K562 (cell line): ENCODE measurements at regions not wholly inside any gene's neighbourhood (a gene's known extent, or its start where the extent isn't known, plus 50 kb on each side); places are given as distances from the start of the nearest gene placed in this dataset.
A peak's percentile ranks its signal among the peaks of the same experiment; 100 is the strongest.

Source experiments
- ARNT ChIP-seq, 2 experiments: fragments of 450-650 bp; IDR thresholded peaks; 2 replicates each; pipeline ENCODE4 v1.6.1; 2016; ENCODE audit warnings: mild to moderate bottlenecking in 1 of 2
- ATF2 ChIP-seq: sonication (generic); formaldehyde crosslinking; IDR thresholded peaks from 2 replicates; pipeline ENCODE4 v1.8.1; 2022; ENCODE audit warnings: missing genetic modification reagents
- DNMT1 ChIP-seq: fragments of 450-650 bp; IDR thresholded peaks from 2 replicates; pipeline ENCODE4 v1.6.1; 2016; ENCODE audit warnings: antibody characterized with exemption, mild to moderate bottlenecking
- GTF2F1 ChIP-seq: IDR thresholded peaks from 2 replicates; pipeline ENCODE4 v1.6.1; 2011; ENCODE audit warnings: low read depth, low read length, improper control_type of control experiment
- HDAC1 ChIP-seq, 2 experiments: fragments of 450-650 bp; IDR thresholded peaks; 2 replicates each; pipeline ENCODE4 v1.6.1; 2016 to 2017; ENCODE audit warnings: inconsistent platforms in 1 of 2, mild to moderate bottlenecking in 1 of 2, moderate library complexity in 1 of 2
- HNRNPH1 ChIP-seq: fragments of 200-400 bp; formaldehyde crosslinking; optimal IDR thresholded peaks from 2 replicates; pipeline ENCODE3; 2017; ENCODE audit warnings: low read depth, mild to moderate bottlenecking, low read length, moderate library complexity
- IRF1 ChIP-seq: sonication (generic); formaldehyde crosslinking; IDR thresholded peaks from 2 replicates; pipeline ENCODE4 v1.8.0; 2022; ENCODE audit warnings: missing genetic modification reagents, mild to moderate bottlenecking, borderline replicate concordance
- KAT2B ChIP-seq: IDR thresholded peaks from one replicate; pipeline ENCODE4 v1.6.1; 2012; ENCODE audit warnings: low read depth, mild to moderate bottlenecking, control low read depth, inconsistent platforms, low read length, moderate library complexity
- MBD2 ChIP-seq: sonication (generic); IDR thresholded peaks from 2 replicates; pipeline ENCODE4 v1.6.1; 2016; ENCODE audit warnings: low read depth, borderline replicate concordance
- NR1H2 ChIP-seq: sonication (generic); formaldehyde crosslinking; IDR thresholded peaks from 2 replicates; pipeline ENCODE4 v1.4.0; 2020; ENCODE audit warnings: mild to moderate bottlenecking, missing genetic modification reagents
- SIN3A ChIP-seq, 2 experiments: fragments of 150-350 bp in 1 of 2; IDR thresholded peaks; 2 replicates each; pipeline ENCODE4 v1.6.1; 2011 to 2016; ENCODE audit warnings: borderline replicate concordance in 2 of 2, low read depth in 2 of 2, low read length in 2 of 2, mild to moderate bottlenecking in 2 of 2, moderate library complexity in 2 of 2; ENCODE audit not compliant: control insufficient read depth in 1 of 2
- TAF15 ChIP-seq: fragments of 200-400 bp; formaldehyde crosslinking; IDR thresholded peaks from 2 replicates; pipeline ENCODE4 v1.6.1; 2017; ENCODE audit warnings: mild to moderate bottlenecking, low read depth, low read length, moderate library complexity
- TEAD1 ChIP-seq, 2 experiments: fragments of 450-650 bp in 1 of 2; sonication (generic) in 1 of 2; formaldehyde crosslinking; IDR thresholded peaks; 2 replicates each; pipeline versions ENCODE4 v1.4.0 to v1.8.0; 2020 to 2022; ENCODE audit warnings: mild to moderate bottlenecking in 2 of 2, missing genetic modification reagents in 1 of 2
- TGIF2 ChIP-seq: sonication (generic); formaldehyde crosslinking; IDR thresholded peaks from 2 replicates; pipeline ENCODE4 v1.8.1; 2022; ENCODE audit warnings: mild to moderate bottlenecking, missing genetic modification reagents, moderate library complexity
- ZFP1 ChIP-seq: fragments of 450-650 bp; formaldehyde crosslinking; IDR thresholded peaks from 2 replicates; pipeline ENCODE4 v1.4.0; 2020; ENCODE audit warnings: mild to moderate bottlenecking, mixed read lengths
- ZKSCAN8 ChIP-seq: fragments of 200-800 bp; sonication (Bioruptor generic); IDR thresholded peaks from 2 replicates; pipeline ENCODE4 v1.6.1; 2016; ENCODE audit warnings: missing genetic modification characterization, missing compliant biosample characterization
- ZNF280B ChIP-seq: fragments of 250-450 bp; sonication (Bioruptor Pico); IDR thresholded peaks from 2 replicates; pipeline ENCODE4 v1.5.1; 2021; ENCODE audit warnings: mild to moderate bottlenecking
- TF ChIP-seq, protein P1 (sequence below), 2 experiments: fragments of 450-650 bp in 1 of 2; IDR thresholded peaks; 2 replicates each; pipeline ENCODE4 v1.6.1; 2011 to 2017; ENCODE audit warnings: low read depth in 2 of 2, antibody characterized with exemption in 1 of 2, borderline replicate concordance in 1 of 2, low read length in 1 of 2, mild to moderate bottlenecking in 1 of 2, mixed read lengths in 1 of 2; ENCODE audit not compliant: control insufficient read depth in 1 of 2

DNA sequence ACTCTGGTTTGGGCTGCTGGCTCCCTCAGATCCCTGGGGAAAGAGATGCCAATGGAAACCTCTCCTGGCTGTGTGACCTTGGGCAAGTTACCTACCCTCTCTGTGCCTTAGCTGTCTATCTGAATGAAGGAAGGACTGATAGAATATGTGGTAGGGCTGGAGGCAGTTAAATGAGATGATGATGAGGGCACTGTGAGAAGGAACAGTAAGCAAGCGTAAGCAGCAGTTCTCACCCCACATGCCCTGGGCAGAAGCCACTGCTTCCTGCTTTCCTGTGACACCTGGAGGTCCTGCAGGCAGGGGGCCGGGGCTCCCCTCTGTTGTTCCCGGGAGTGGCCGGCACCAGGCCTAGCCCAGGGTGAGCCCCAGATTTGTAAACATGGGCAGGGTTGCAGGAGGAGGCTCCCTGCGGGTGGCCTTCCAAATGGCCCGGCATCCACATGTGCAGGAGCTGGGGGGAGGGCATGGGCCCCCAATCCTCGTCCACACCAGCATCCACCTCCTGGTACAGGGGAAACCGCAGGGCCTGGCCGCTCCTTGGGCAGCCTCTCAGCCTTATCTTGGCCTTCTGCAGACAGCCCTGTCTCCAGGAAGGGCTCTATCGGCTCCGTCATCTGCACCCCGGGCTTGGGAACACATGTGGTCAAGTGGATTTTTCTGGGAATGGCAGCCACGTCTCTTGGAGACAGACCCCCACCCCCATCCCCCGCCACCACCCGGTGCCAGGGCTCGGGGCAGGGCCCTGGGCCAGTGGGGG lies 235.6 kb upstream of the GSE1 start (continued):
- TF ChIP-seq GTF2F1 (no peak), IRF1 (CRISPR knock-in tag) (no peak), ARNT (IDR thresholded peaks at IDR 0.05) (no peak), TGIF2 (CRISPR knock-in tag) (no peak), ATF2 (CRISPR knock-in tag) (no peak), TEAD1 (CRISPR knock-in tag; IDR thresholded peaks at IDR 0.05) (0 out of 4 replicates have a peak, but pooled peaks of 1 of the 2 experiments have one; percentile 32), ZKSCAN8 (CRISPR knock-in tag) (peak; percentile 44; the same call in 1 of the 2 replicates), TAF15 (no peak), NR1H2 (CRISPR knock-in tag) (0 out of 2 replicates have a peak, but pooled peaks have one; percentile 38), ZNF280B (CRISPR knock-in tag) (no peak), KAT2B (no peak), SIN3A (IDR thresholded peaks at IDR 0.05; ENCODE audit: borderline replicate concordance in 2 of 2, control insufficient read depth in 1 of 2, low read depth in 2 of 2, low read length in 2 of 2) (0 out of 4 replicates have a peak, but pooled peaks of 1 of the 2 experiments have one; percentile 13), HDAC1 (IDR thresholded peaks at IDR 0.05) (peak; percentile 58 to 67; a peak in 2 of 4 replicates), ZFP1 (CRISPR knock-in tag) (no peak), DNMT1 (no peak), HNRNPH1 (no peak), MBD2 (peak; percentile 30)
- TF ChIP-seq, protein P1, sequence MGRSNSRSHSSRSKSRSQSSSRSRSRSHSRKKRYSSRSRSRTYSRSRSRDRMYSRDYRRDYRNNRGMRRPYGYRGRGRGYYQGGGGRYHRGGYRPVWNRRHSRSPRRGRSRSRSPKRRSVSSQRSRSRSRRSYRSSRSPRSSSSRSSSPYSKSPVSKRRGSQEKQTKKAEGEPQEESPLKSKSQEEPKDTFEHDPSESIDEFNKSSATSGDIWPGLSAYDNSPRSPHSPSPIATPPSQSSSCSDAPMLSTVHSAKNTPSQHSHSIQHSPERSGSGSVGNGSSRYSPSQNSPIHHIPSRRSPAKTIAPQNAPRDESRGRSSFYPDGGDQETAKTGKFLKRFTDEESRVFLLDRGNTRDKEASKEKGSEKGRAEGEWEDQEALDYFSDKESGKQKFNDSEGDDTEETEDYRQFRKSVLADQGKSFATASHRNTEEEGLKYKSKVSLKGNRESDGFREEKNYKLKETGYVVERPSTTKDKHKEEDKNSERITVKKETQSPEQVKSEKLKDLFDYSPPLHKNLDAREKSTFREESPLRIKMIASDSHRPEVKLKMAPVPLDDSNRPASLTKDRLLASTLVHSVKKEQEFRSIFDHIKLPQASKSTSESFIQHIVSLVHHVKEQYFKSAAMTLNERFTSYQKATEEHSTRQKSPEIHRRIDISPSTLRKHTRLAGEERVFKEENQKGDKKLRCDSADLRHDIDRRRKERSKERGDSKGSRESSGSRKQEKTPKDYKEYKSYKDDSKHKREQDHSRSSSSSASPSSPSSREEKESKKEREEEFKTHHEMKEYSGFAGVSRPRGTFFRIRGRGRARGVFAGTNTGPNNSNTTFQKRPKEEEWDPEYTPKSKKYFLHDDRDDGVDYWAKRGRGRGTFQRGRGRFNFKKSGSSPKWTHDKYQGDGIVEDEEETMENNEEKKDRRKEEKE (IDR thresholded peaks at IDR 0.05; ENCODE audit: borderline replicate concordance in 1 of 2, control insufficient read depth in 1 of 2, low read depth in 2 of 2, low read length in 1 of 2): no peak
